OCI-LY7 (cell line): ENCODE measurements at regions not wholly inside any gene's neighbourhood (a gene's known extent, or its start where the extent isn't known, plus 50 kb on each side); places are given as distances from the start of the nearest gene placed in this dataset.

Source experiments
- EZH2phosphoT487 ChIP-seq: fragments of 200-600 bp; sonication (generic); IDR thresholded peaks from 2 replicates; pipeline ENCODE4 v1.6.1; 2018; ENCODE audit warnings: low read depth, borderline replicate concordance, mild to moderate bottlenecking, mixed run types, antibody characterized with exemption, low read length, moderate library complexity, mixed read lengths
- TF ChIP-seq, protein P1 (sequence below): fragments of 200-600 bp; sonication (generic); conservative IDR thresholded peaks from 2 replicates; pipeline ENCODE4 v1.5.1; 2014; ENCODE audit warnings: mild to moderate bottlenecking, antibody characterized with exemption, low read length, moderate library complexity, mixed read lengths

DNA sequence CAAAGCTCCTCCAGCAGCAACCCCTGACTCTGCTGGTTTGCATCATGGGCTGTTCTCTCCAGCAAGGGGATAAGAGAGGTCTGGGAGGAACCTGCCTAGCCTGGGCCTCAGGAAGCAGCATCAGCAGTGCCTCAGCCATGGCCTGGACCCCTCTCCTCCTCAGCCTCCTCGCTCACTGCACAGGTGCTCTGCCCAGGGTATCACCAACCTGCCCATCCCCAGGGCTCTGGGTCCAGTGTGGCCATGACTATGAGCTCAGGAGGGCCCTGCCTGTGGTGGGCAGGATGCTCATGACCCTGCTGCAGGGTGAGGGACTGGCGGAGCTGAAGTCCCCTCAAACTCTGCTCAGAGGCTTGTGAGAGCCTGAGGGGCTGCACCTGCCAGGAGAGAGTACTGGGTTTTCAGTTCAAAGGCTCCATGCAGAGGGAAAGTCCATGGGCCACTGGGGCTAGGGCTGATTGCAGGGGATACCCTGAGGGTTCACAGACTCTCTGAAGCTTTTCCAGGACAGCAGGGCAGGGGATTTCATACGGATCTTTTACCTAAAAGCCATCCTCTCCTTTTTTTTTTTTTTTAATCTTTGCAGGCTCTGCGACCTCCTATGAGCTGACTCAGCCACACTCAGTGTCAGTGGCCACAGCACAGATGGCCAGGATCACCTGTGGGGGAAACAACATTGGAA is 115.8 kb upstream of the IGLL5 start:
- TF ChIP-seq, protein P1, sequence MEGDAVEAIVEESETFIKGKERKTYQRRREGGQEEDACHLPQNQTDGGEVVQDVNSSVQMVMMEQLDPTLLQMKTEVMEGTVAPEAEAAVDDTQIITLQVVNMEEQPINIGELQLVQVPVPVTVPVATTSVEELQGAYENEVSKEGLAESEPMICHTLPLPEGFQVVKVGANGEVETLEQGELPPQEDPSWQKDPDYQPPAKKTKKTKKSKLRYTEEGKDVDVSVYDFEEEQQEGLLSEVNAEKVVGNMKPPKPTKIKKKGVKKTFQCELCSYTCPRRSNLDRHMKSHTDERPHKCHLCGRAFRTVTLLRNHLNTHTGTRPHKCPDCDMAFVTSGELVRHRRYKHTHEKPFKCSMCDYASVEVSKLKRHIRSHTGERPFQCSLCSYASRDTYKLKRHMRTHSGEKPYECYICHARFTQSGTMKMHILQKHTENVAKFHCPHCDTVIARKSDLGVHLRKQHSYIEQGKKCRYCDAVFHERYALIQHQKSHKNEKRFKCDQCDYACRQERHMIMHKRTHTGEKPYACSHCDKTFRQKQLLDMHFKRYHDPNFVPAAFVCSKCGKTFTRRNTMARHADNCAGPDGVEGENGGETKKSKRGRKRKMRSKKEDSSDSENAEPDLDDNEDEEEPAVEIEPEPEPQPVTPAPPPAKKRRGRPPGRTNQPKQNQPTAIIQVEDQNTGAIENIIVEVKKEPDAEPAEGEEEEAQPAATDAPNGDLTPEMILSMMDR: no peak
- no peak for TF ChIP-seq EZH2phosphoT487
